ENCODE measurements at regions not wholly inside any gene's neighbourhood (a gene's known extent, or its start where the extent isn't known, plus 50 kb on each side); places are given as distances from the start of the nearest gene placed in this dataset.
"Not testable (repeated sequence)": the region's sequence is repeated elsewhere in the genome, so short reads cannot be mapped to it uniquely, and the experiment has no call there.

DNA sequence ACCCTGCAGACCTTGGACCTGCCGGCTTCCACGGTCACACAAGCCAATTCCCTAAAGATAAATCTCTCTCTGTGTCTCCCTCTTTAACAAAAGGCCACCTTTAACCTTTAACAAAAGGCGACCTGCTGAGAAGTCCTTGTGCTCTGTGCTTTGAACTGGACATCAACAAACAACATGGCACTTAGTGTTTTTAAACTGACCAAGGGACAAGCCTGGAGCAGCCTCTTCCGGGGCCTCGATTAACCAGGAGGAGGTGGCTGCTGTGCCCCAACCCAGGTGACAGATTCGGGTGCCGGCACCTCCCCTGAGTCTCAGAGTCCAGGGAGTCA is 135.3 kb downstream of the RTP5 start:
- Histone ChIP-seq H3K79me2 (ENCODE audit: insufficient read depth, low read length) (no peaks in the 10 kb centered on the region), H3K4me2 (ENCODE audit: low read length) (no peak overlapping the region), H3K4me3 (replicated peaks in 1 of 2; ENCODE audit: low read depth in 1 of 2, low read length in 2 of 2) (no peak overlapping the region), H3K36me3 (ENCODE audit: control insufficient read depth in 1 of 2, insufficient read depth in 2 of 2, low read length in 2 of 2) (no peaks in the 10 kb centered on the region), H3K4me1 (ENCODE audit: control insufficient read depth in 1 of 2, insufficient read depth in 2 of 2, low read length in 2 of 2) (no peaks in the 10 kb centered on the region), H3K27ac (ENCODE audit: low read depth, low read length) (no peak overlapping the region), H3K27me3 (ENCODE audit: insufficient read depth, low read length) (no peaks in the 10 kb centered on the region), H2AFZ (ENCODE audit: low read depth, low read length, poor library complexity, severe bottlenecking) (no peak overlapping the region), H3K9ac (ENCODE audit: low read length) (no peak overlapping the region), H4K20me1 (ENCODE audit: insufficient read depth) (no peaks in the 10 kb centered on the region), H3K9me2 (ENCODE audit: insufficient read depth) (no peaks in the 10 kb centered on the region), H3K9me3 (ENCODE audit: control insufficient read depth in 1 of 2, insufficient read depth in 1 of 2, low read depth in 1 of 2, low read length in 2 of 2) (no peaks in the 10 kb centered on the region)
- no peak for ATAC-seq
- TF ChIP-seq, protein P1, sequence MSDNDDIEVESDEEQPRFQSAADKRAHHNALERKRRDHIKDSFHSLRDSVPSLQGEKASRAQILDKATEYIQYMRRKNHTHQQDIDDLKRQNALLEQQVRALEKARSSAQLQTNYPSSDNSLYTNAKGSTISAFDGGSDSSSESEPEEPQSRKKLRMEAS (IDR thresholded peaks at IDR 0.05): no peak
- TF ChIP-seq EZH2phosphoT487 (IDR thresholded peaks at IDR 0.05; ENCODE audit: borderline replicate concordance) (no peak), TCF7L2 (IDR thresholded peaks at IDR 0.05; ENCODE audit: borderline replicate concordance, extremely low read depth, insufficient read depth, insufficient read length) (no peak), ZNF274 (IDR thresholded peaks at IDR 0.05; ENCODE audit: low read depth, low read length) (no peak), ZFX (IDR thresholded peaks at IDR 0.05) (no peak), CBX3 (IDR thresholded peaks at IDR 0.05; ENCODE audit: low read depth) (no peak)
- CTCF ChIA-PET: no interaction called here
- intact Hi-C loops (cut with micrococcal nuclease): no loop called here
- no peak for DNase-seq (ENCODE audit: low read depth, low spot score)
- RAD21 ChIA-PET (ENCODE audit: low non-redundant PET in 1 of 2, low total read pairs in 2 of 2, uncharacterized antibody in 2 of 2, unreplicated experiment in 2 of 2): no interaction called here
- BruUV-seq (replicated peaks): no TSS peak
- POLR2A ChIA-PET: no interaction called here

DNA sequence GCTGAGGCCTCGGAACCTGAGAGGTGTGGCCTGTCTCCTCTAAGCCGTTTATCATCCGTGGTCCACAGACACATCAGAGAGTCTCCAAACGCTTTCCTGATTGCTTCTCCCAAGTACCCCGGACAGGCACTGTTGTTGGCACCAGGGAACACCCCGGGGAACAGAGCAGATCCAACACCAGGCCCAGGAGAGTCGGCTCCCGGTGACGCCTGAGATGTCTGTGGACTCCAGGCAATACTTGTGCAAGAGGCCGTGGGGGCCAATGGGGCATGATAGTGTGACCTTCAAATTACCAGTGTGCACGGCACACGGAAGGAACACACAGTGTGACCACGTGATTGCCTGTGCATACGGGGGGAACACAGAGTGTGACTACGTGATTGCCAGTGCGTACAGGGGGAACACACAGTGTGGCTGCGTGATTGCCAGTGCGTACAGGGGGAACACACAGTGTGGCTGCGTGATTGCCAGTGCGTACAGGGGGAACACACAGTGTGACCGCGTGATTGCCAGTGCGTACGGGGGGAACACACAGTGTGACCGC is 136.6 kb downstream of the RTP5 start:
- BruUV-seq (replicated peaks); H3K79me2 ChIP-seq (ENCODE audit: insufficient read depth, low read length); H3K4me1 ChIP-seq (ENCODE audit: control insufficient read depth in 1 of 2, insufficient read depth in 2 of 2, low read length in 2 of 2); H3K36me3 ChIP-seq (ENCODE audit: control insufficient read depth in 1 of 2, insufficient read depth in 2 of 2, low read length in 2 of 2); H4K20me1 ChIP-seq (ENCODE audit: insufficient read depth); H3K27me3 ChIP-seq (ENCODE audit: insufficient read depth, low read length); RAD21 ChIA-PET (ENCODE audit: low non-redundant PET in 1 of 2, low total read pairs in 2 of 2, uncharacterized antibody in 2 of 2, unreplicated experiment in 2 of 2); ATAC-seq; H3K4me2 ChIP-seq (ENCODE audit: low read length); intact Hi-C loops (cut with micrococcal nuclease); CTCF ChIA-PET; H3K9me3 ChIP-seq (ENCODE audit: control insufficient read depth in 1 of 2, insufficient read depth in 1 of 2, low read depth in 1 of 2, low read length in 2 of 2); H3K9ac ChIP-seq (ENCODE audit: low read length); DNase-seq (ENCODE audit: low read depth, low spot score); H3K27ac ChIP-seq (ENCODE audit: low read depth, low read length); H2AFZ ChIP-seq (ENCODE audit: low read depth, low read length, poor library complexity, severe bottlenecking); H3K4me3 ChIP-seq (replicated peaks in 1 of 2; ENCODE audit: low read depth in 1 of 2, low read length in 2 of 2); H3K9me2 ChIP-seq (ENCODE audit: insufficient read depth); POLR2A ChIA-PET: not testable (repeated sequence)

DNA sequence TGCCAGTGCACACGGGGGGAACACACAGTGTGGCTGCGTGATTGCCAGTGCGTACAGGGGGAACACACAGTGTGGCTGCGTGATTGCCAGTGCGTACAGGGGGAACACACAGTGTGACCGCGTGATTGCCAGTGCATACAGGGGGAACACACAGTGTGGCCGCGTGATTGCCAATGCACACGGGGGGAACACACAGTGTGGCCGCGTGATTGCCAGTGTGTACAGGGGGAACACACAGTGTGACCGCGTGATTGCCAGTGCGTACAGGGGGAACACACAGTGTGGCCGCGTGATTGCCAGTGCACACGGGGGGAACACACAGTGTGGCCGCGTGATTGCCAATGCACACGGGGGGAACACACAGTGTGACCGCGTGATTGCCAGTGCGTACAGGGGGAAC is 139.4 kb downstream of the RTP5 start:
- H3K4me2 ChIP-seq (ENCODE audit: low read length); intact Hi-C loops (cut with micrococcal nuclease); CTCF ChIA-PET; ATAC-seq; H3K9me3 ChIP-seq (ENCODE audit: control insufficient read depth in 1 of 2, insufficient read depth in 1 of 2, low read depth in 1 of 2, low read length in 2 of 2); H3K4me3 ChIP-seq (replicated peaks in 1 of 2; ENCODE audit: low read depth in 1 of 2, low read length in 2 of 2); H4K20me1 ChIP-seq (ENCODE audit: insufficient read depth); H3K4me1 ChIP-seq (ENCODE audit: control insufficient read depth in 1 of 2, insufficient read depth in 2 of 2, low read length in 2 of 2); RAD21 ChIA-PET (ENCODE audit: low non-redundant PET in 1 of 2, low total read pairs in 2 of 2, uncharacterized antibody in 2 of 2, unreplicated experiment in 2 of 2); H3K9ac ChIP-seq (ENCODE audit: low read length); DNase-seq (ENCODE audit: low read depth, low spot score); H3K36me3 ChIP-seq (ENCODE audit: control insufficient read depth in 1 of 2, insufficient read depth in 2 of 2, low read length in 2 of 2); H3K9me2 ChIP-seq (ENCODE audit: insufficient read depth); H2AFZ ChIP-seq (ENCODE audit: low read depth, low read length, poor library complexity, severe bottlenecking); H3K79me2 ChIP-seq (ENCODE audit: insufficient read depth, low read length); H3K27me3 ChIP-seq (ENCODE audit: insufficient read depth, low read length); POLR2A ChIA-PET; H3K27ac ChIP-seq (ENCODE audit: low read depth, low read length); BruUV-seq (replicated peaks): not testable (repeated sequence)

DNA sequence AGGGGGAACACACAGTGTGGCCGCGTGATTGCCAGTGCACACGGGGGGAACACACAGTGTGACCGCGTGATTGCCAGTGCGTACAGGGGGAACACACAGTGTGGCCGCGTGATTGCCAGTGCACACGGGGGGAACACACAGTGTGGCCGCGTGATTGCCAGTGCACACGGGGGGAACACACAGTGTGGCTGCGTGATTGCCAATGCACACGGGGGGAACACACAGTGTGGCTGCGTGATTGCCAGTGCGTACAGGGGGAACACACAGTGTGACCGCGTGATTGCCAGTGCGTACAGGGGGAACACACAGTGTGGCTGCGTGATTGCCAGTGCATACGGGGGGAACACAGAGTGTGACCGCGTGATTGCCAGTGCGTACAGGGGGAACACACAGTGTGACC is 140.3 kb downstream of the RTP5 start:
- BruUV-seq (replicated peaks); H3K27me3 ChIP-seq (ENCODE audit: insufficient read depth, low read length); RAD21 ChIA-PET (ENCODE audit: low non-redundant PET in 1 of 2, low total read pairs in 2 of 2, uncharacterized antibody in 2 of 2, unreplicated experiment in 2 of 2): not testable (repeated sequence)

More for the DNA sequence above, 140.3 kb downstream of the RTP5 start:
- H2AFZ ChIP-seq (ENCODE audit: low read depth, low read length, poor library complexity, severe bottlenecking); H3K9ac ChIP-seq (ENCODE audit: low read length); H3K4me3 ChIP-seq (replicated peaks in 1 of 2; ENCODE audit: low read depth in 1 of 2, low read length in 2 of 2); H3K9me3 ChIP-seq (ENCODE audit: control insufficient read depth in 1 of 2, insufficient read depth in 1 of 2, low read depth in 1 of 2, low read length in 2 of 2); DNase-seq (ENCODE audit: low read depth, low spot score); H3K27ac ChIP-seq (ENCODE audit: low read depth, low read length); POLR2A ChIA-PET; H3K4me2 ChIP-seq (ENCODE audit: low read length); H4K20me1 ChIP-seq (ENCODE audit: insufficient read depth); H3K4me1 ChIP-seq (ENCODE audit: control insufficient read depth in 1 of 2, insufficient read depth in 2 of 2, low read length in 2 of 2); H3K36me3 ChIP-seq (ENCODE audit: control insufficient read depth in 1 of 2, insufficient read depth in 2 of 2, low read length in 2 of 2); CTCF ChIA-PET; ATAC-seq; H3K79me2 ChIP-seq (ENCODE audit: insufficient read depth, low read length); intact Hi-C loops (cut with micrococcal nuclease); H3K9me2 ChIP-seq (ENCODE audit: insufficient read depth): not testable (repeated sequence)
